SU-DHL-6 (cell line): ENCODE measurements at regions not wholly inside any gene's neighbourhood (a gene's known extent, or its start where the extent isn't known, plus 50 kb on each side); places are given as distances from the start of the nearest gene placed in this dataset.

ENCODE experiments used
- H2AFZ ChIP-seq: fragments of 200-600 bp; sonication (generic); 2 replicates; pipeline ENCODE4 v1.6.1; 2014; ENCODE audit warnings: low read depth, mild to moderate bottlenecking, moderate library complexity, mixed read lengths, antibody characterized with exemption, low read length; ENCODE audit not compliant: severe bottlenecking
- H3F3A ChIP-seq: fragments of 200-600 bp; shearing (Covaris generic); 2 replicates; pipeline ENCODE4 v1.6.0; 2016; ENCODE audit warnings: antibody characterized with exemption, mild to moderate bottlenecking; ENCODE audit not compliant: insufficient read depth
- H3K27ac ChIP-seq: fragments of 200-600 bp; sonication (generic); 2 replicates; pipeline ENCODE4 v1.5.1; 2016; ENCODE audit warnings: low read depth, mild to moderate bottlenecking, low read length, moderate library complexity, mixed read lengths
- H3K27me3 ChIP-seq: fragments of 200-600 bp; sonication (generic), shearing (Covaris generic); 2 replicates; pipeline ENCODE4 v1.6.0; 2014; ENCODE audit warnings: mild to moderate bottlenecking, low read length
- H3K36me3 ChIP-seq: fragments of 200-600 bp; sonication (generic); 2 replicates; pipeline ENCODE4 v1.6.1; 2014; ENCODE audit warnings: mild to moderate bottlenecking, low read length, mixed read lengths
- H3K4me2 ChIP-seq: fragments of 300-600, 200-600 bp; shearing (Covaris generic), sonication (generic); 2 replicates; pipeline ENCODE4 v1.6.0; 2014; ENCODE audit warnings: low read length, low read depth, mild to moderate bottlenecking; ENCODE audit not compliant: poor library complexity, severe bottlenecking
- H3K4me3 ChIP-seq: fragments of 200-600 bp; sonication (generic); 2 replicates; pipeline ENCODE4 v1.5.1; 2014; ENCODE audit warnings: antibody characterized with exemption, low read length, mild to moderate bottlenecking, mixed read lengths; ENCODE audit not compliant: insufficient read depth, poor library complexity, severe bottlenecking
- H3K79me2 ChIP-seq: fragments of 200-600 bp; sonication (generic); 2 replicates; pipeline ENCODE4 v1.6.1; 2014; ENCODE audit warnings: mild to moderate bottlenecking, low read length, moderate library complexity; ENCODE audit not compliant: insufficient read depth
- H3K9ac ChIP-seq: fragments of 200-600 bp; sonication (generic); 2 replicates; pipeline ENCODE4 v1.7.0; 2014; ENCODE audit warnings: mild to moderate bottlenecking, low read length
- H3K9me2 ChIP-seq: fragments of 200-600 bp; sonication (generic); replicated peaks from 2 replicates; pipeline ENCODE4 v1.6.1; 2014; ENCODE audit warnings: low read length; ENCODE audit not compliant: insufficient read depth
- H3K9me3 ChIP-seq: fragments of 200-600 bp; sonication (generic); 2 replicates; pipeline ENCODE4 v1.6.1; 2014; ENCODE audit warnings: low read length, mixed read lengths; ENCODE audit not compliant: insufficient read depth
- H4K20me1 ChIP-seq: fragments of 200-600 bp; sonication (generic); 2 replicates; pipeline ENCODE4 v1.6.1; 2014; ENCODE audit warnings: low read depth, mild to moderate bottlenecking, antibody characterized with exemption, low read length, moderate library complexity, mixed read lengths
- CTCF ChIP-seq: fragments of 200-600 bp; sonication (generic); IDR thresholded peaks from one replicate; pipeline ENCODE4 v1.5.1; 2017; ENCODE audit warnings: antibody characterized with exemption, mild to moderate bottlenecking, low read length, moderate library complexity; ENCODE audit not compliant: insufficient read depth, poor library complexity, severe bottlenecking
- EZH2phosphoT487 ChIP-seq: fragments of 200-600 bp; sonication (generic), shearing (Covaris generic); conservative IDR thresholded peaks from 2 replicates; pipeline ENCODE4 v1.6.1; 2018; ENCODE audit warnings: mild to moderate bottlenecking, antibody characterized with exemption, low read length, moderate library complexity, mixed read lengths

- no peak overlapping the region for H3K27ac ChIP-seq
- no peaks in the 10 kb centered on the region for H3K27me3 ChIP-seq
- no peak overlapping the region for H2AFZ ChIP-seq
- no peak overlapping the region for H3K4me2 ChIP-seq
- H3K9me2 ChIP-seq: no peaks in the 10 kb centered on the region
- H4K20me1 ChIP-seq: no peaks in the 10 kb centered on the region
- no peak for TF ChIP-seq CTCF
- no peak for TF ChIP-seq EZH2phosphoT487
- H3K9ac ChIP-seq: no peak overlapping the region
- H3K4me3 ChIP-seq: no peak overlapping the region
- no peaks in the 10 kb centered on the region for H3F3A ChIP-seq
- no peaks in the 10 kb centered on the region for H3K36me3 ChIP-seq
- no peaks in the 10 kb centered on the region for H3K79me2 ChIP-seq
- H3K9me3 ChIP-seq: no peaks in the 10 kb centered on the region
These were observed 333.0 kb upstream of the DDI1 start for GRCh38 chr11:103703437-103703836.

- Histone ChIP-seq H3K9ac (no peak overlapping the region), H3K27me3 (no peaks in the 10 kb centered on the region), H3K4me2 (no peak overlapping the region), H2AFZ (no peak overlapping the region), H4K20me1 (no peaks in the 10 kb centered on the region), H3K9me2 (no peaks in the 10 kb centered on the region), H3F3A (no peaks in the 10 kb centered on the region), H3K27ac (no peak overlapping the region), H3K36me3 (no peaks in the 10 kb centered on the region), H3K79me2 (no peaks in the 10 kb centered on the region), H3K9me3 (no peaks in the 10 kb centered on the region), H3K4me3 (no peak overlapping the region)
- TF ChIP-seq CTCF (no peak), EZH2phosphoT487 (no peak)
These were observed 332.5 kb upstream of the DDI1 start for GRCh38 chr11:103703954-103704353.

GRCh38 chr11:103705642-103706041 lies 330.8 kb upstream of the DDI1 start:
- no peak overlapping the region for H3K4me2 ChIP-seq
- no peaks in the 10 kb centered on the region for H4K20me1 ChIP-seq
- no peak overlapping the region for H3K4me3 ChIP-seq
- TF ChIP-seq EZH2phosphoT487 (no peak), CTCF (no peak)
- no peaks in the 10 kb centered on the region for H3K36me3 ChIP-seq
- no peaks in the 10 kb centered on the region for H3F3A ChIP-seq
- H3K9ac ChIP-seq: no peak overlapping the region
- H3K9me3 ChIP-seq: no peaks in the 10 kb centered on the region
- H3K9me2 ChIP-seq: no peaks in the 10 kb centered on the region
- no peaks in the 10 kb centered on the region for H3K79me2 ChIP-seq
- H3K27ac ChIP-seq: no peak overlapping the region
- H2AFZ ChIP-seq: no peak overlapping the region
- H3K27me3 ChIP-seq: no peaks in the 10 kb centered on the region

- H3K36me3 ChIP-seq: no peaks in the 10 kb centered on the region
- H3K9ac ChIP-seq: no peak overlapping the region
- no peak overlapping the region for H2AFZ ChIP-seq
- no peak overlapping the region for H3K4me3 ChIP-seq
- H3K79me2 ChIP-seq: no peaks in the 10 kb centered on the region
- H3K27me3 ChIP-seq: no peaks in the 10 kb centered on the region
- H3K4me2 ChIP-seq: no peak overlapping the region
- TF ChIP-seq CTCF (no peak), EZH2phosphoT487 (no peak)
- no peaks in the 10 kb centered on the region for H3F3A ChIP-seq
- no peaks in the 10 kb centered on the region for H3K9me2 ChIP-seq
- no peak overlapping the region for H3K27ac ChIP-seq
- no peaks in the 10 kb centered on the region for H3K9me3 ChIP-seq
- H4K20me1 ChIP-seq: no peaks in the 10 kb centered on the region
These were observed 327.1 kb upstream of the DDI1 start for GRCh38 chr11:103709371-103709770.
